ENCODE measurements at regions not wholly inside any gene's neighbourhood (a gene's known extent, or its start where the extent isn't known, plus 50 kb on each side); places are given as distances from the start of the nearest gene placed in this dataset.

DNA sequence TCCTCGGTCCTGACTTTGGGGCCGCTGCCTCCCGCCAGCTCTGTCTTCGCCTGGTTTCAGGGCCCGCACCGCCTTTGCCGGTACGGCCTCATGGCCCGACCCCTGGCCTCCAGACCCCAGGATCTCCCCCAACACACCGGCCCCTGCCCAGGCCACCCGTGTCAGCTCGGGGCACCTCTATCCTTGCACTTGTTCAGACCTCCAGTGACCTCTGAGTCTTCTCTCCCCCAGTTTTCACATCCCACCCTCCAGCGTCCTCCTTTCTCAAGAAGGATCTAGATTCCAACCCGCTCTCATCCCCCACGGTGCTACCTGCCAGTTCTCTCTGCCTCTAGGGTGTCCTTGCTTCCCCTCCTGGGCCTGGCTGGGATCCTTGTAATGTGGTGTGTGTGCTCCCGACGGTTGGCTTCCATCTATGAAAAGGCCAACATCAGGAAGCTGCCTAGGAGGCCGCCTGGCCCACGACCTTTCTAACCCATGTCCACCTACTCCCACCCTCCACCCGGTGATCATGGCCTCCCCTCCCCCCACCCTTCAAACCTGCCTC, 61.1 kb downstream of the SPATA31C2 start:
- H3K79me1 ChIP-seq (ENCODE audit: low read depth, low read length), result no peaks in the 10 kb centered on the region
- no peaks in the 10 kb centered on the region for H3K36me3 ChIP-seq (replicated peaks in 1 of 2; ENCODE audit: control insufficient read depth in 2 of 2, insufficient read depth in 2 of 2, low read length in 2 of 2)
- no peak overlapping the region for H3K4ac ChIP-seq (ENCODE audit: low read length)
- peaks cover 3 to 6% of the 10 kb centered on the region in 2 donors for H3K4me1 ChIP-seq (ENCODE audit: control insufficient read depth in 2 of 2, insufficient read depth in 1 of 2, low read depth in 1 of 2, low read length in 2 of 2)
- H2AK5ac ChIP-seq (ENCODE audit: low read depth, low read length), result peak overlapping the region; percentile 85
- H4K8ac ChIP-seq (ENCODE audit: low read depth, low read length), result no peak overlapping the region
- H2BK12ac ChIP-seq (ENCODE audit: low read length), result no peak overlapping the region
- DNase-seq (ENCODE audit: low spot score), result no peak
- peak overlapping the region; percentile 43 for H3K14ac ChIP-seq (ENCODE audit: low read length)
- H3K9ac ChIP-seq (ENCODE audit: low read depth, low read length, poor library complexity), result peak overlapping the region; percentile 35
- H3K4me3 ChIP-seq (ENCODE audit: low read length in 2 of 2), result no peak overlapping the region
- peak overlapping the region; percentile 98 for H2AFZ ChIP-seq (ENCODE audit: low read length)
- H3K27ac ChIP-seq (replicated peaks; ENCODE audit: low read length), result no peak overlapping the region
- H3K4me2 ChIP-seq (ENCODE audit: insufficient read depth, low read length, poor library complexity, severe bottlenecking), result peak overlapping the region; percentile 87
- no CpG with 5 or more reads among the region's 20 CpGs for WGBS, 2 donors (ENCODE audit: extremely low coverage in 2 of 2, insufficient read length in 2 of 2, insufficient replicate concordance in 1 of 2)
- H4K91ac ChIP-seq (ENCODE audit: low read depth, low read length, poor library complexity), result no peak overlapping the region
- peak overlapping the region; percentile 80 for H2BK5ac ChIP-seq (ENCODE audit: low read length)
- peak overlapping the region; percentile 81 for H3K18ac ChIP-seq (ENCODE audit: low read length)
- H3K23ac ChIP-seq (ENCODE audit: low read depth, low read length, poor library complexity), result peak overlapping the region; percentile 71
- peak overlapping the region; percentile 99 for H2BK15ac ChIP-seq (ENCODE audit: low read length)
- H3K9me3 ChIP-seq (replicated peaks in 1 of 2; ENCODE audit: control insufficient read depth in 2 of 2, insufficient read depth in 1 of 2, low read depth in 1 of 2, low read length in 2 of 2), result peaks cover 0 to 1% of the 10 kb centered on the region in 2 donors
- H3K27me3 ChIP-seq (ENCODE audit: control insufficient read depth in 3 of 3, insufficient read depth in 3 of 3, low read depth in 1 of 3, low read length in 3 of 3), result peaks cover 0 to 38% (median 7%) of the 10 kb centered on the region in 3 experiments
- H2BK120ac ChIP-seq (ENCODE audit: low read depth, low read length), result peak overlapping the region; percentile 54

DNA sequence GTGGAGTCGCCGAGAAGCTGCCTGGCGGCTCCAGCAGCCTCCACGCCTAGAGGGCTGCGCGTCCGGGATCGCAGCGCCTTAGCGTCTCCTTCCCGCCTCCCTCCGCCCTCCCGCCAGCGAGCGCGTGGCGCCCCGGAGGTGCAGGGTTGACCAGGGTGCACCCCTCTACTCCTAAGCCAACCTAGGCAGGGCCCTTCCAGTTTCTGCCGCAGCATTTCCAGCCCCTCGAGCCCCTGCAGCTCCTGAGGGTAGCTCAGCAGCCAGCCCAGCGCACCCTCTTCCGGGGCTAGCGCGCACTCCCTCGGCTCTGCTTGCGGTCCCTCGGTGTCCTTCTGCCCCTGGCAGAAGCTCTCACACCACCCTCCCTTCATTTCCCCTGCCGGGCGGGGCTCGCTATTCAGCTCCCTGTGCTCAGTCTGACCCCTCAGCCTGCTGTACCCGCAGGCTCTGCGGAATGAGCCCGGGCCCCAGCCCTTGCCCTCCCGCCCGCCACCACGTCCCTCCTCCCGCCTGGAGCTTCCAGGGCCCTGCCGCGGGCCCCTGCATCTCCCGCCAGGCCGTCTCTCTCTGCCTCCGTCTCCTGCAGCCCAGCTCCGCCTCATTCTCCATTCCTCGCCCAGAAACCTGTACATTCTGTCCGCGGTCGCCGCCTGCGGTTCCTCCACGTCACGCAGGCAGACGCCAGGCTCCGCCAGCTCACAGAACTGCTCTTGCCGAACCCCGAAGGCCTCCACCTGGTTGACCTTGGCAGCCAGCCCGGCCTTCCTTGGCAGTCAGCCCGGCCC, 61.8 kb downstream of the SPATA31C2 start:
- Histone ChIP-seq H3K4me3 (ENCODE audit: low read length in 2 of 2) (peak overlapping the region; percentile 41 to 81), H3K79me1 (ENCODE audit: low read depth, low read length) (no peaks in the 10 kb centered on the region), H3K9me3 (replicated peaks in 1 of 2; ENCODE audit: control insufficient read depth in 2 of 2, insufficient read depth in 1 of 2, low read depth in 1 of 2, low read length in 2 of 2) (peaks cover 0 to 1% of the 10 kb centered on the region in 2 donors), H3K9ac (ENCODE audit: low read depth, low read length, poor library complexity) (peak overlapping the region; percentile 92), H3K27me3 (ENCODE audit: control insufficient read depth in 3 of 3, insufficient read depth in 3 of 3, low read depth in 1 of 3, low read length in 3 of 3) (peaks cover 0 to 38% (median 7%) of the 10 kb centered on the region in 3 experiments), H3K4me1 (ENCODE audit: control insufficient read depth in 2 of 2, insufficient read depth in 1 of 2, low read depth in 1 of 2, low read length in 2 of 2) (peaks cover 3 to 6% of the 10 kb centered on the region in 2 donors), H3K4me2 (ENCODE audit: insufficient read depth, low read length, poor library complexity, severe bottlenecking) (peak overlapping the region; percentile 87), H2AK5ac (ENCODE audit: low read depth, low read length) (peak overlapping the region; percentile 85), H3K18ac (ENCODE audit: low read length) (peak overlapping the region; percentile 97), H3K23ac (ENCODE audit: low read depth, low read length, poor library complexity) (peak overlapping the region; percentile 71), H3K4ac (ENCODE audit: low read length) (peak overlapping the region; percentile 10), H2BK120ac (ENCODE audit: low read depth, low read length) (peak overlapping the region; percentile 54), H3K27ac (replicated peaks; ENCODE audit: low read length) (peak overlapping the region; percentile 40), H4K91ac (ENCODE audit: low read depth, low read length, poor library complexity) (peak overlapping the region; percentile 23), H2AFZ (ENCODE audit: low read length) (peak overlapping the region; percentile 98), H3K36me3 (replicated peaks in 1 of 2; ENCODE audit: control insufficient read depth in 2 of 2, insufficient read depth in 2 of 2, low read length in 2 of 2) (no peaks in the 10 kb centered on the region), H2BK12ac (ENCODE audit: low read length) (peak overlapping the region; percentile 82), H2BK15ac (ENCODE audit: low read length) (peak overlapping the region; percentile 99), H2BK5ac (ENCODE audit: low read length) (peak overlapping the region; percentile 80), H4K8ac (ENCODE audit: low read depth, low read length) (no peak overlapping the region), H3K14ac (ENCODE audit: low read length) (peak overlapping the region; percentile 43)
- DNase-seq (ENCODE audit: low spot score), result peak; percentile 54
- no CpG with 5 or more reads among the region's 57 CpGs for WGBS, 2 donors (ENCODE audit: extremely low coverage in 2 of 2, insufficient read length in 2 of 2, insufficient replicate concordance in 1 of 2)

DNA sequence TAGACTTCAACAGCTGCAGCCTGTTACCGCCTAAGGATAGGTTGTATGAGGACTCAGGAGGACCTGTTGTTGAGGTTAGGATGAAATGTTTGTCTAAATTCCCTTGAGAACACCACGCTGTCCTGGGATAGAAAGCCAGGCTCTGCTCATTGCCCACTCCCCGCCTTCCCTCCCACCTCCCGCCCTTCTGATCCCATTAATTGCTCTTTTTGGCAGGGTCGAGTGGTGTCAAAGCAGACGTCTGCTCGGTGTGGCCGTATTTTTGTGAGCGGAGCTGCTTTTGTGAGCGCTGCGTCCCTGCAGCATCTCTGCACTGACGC, 62.3 kb downstream of the SPATA31C2 start:
- H3K4me2 ChIP-seq (ENCODE audit: insufficient read depth, low read length, poor library complexity, severe bottlenecking), result peak overlapping the region; percentile 87
- H2BK5ac ChIP-seq (ENCODE audit: low read length), result peak overlapping the region; percentile 80
- H4K91ac ChIP-seq (ENCODE audit: low read depth, low read length, poor library complexity), result no peak overlapping the region
- H2BK15ac ChIP-seq (ENCODE audit: low read length), result peak overlapping the region; percentile 99
- H2BK12ac ChIP-seq (ENCODE audit: low read length), result no peak overlapping the region
- H3K14ac ChIP-seq (ENCODE audit: low read length), result no peak overlapping the region
- no peak overlapping the region for H2AK5ac ChIP-seq (ENCODE audit: low read depth, low read length)
- peaks cover 3 to 6% of the 10 kb centered on the region in 2 donors for H3K4me1 ChIP-seq (ENCODE audit: control insufficient read depth in 2 of 2, insufficient read depth in 1 of 2, low read depth in 1 of 2, low read length in 2 of 2)
- peak; percentile 36 for DNase-seq (ENCODE audit: low spot score)
- H3K4ac ChIP-seq (ENCODE audit: low read length), result no peak overlapping the region
- H3K9ac ChIP-seq (ENCODE audit: low read depth, low read length, poor library complexity), result peak overlapping the region; percentile 92
- peak overlapping the region; percentile 54 for H2BK120ac ChIP-seq (ENCODE audit: low read depth, low read length)
- H3K4me3 ChIP-seq (ENCODE audit: low read length in 2 of 2), result peak overlapping the region; percentile 41 to 81
- H3K27me3 ChIP-seq (ENCODE audit: control insufficient read depth in 3 of 3, insufficient read depth in 3 of 3, low read depth in 1 of 3, low read length in 3 of 3), result peaks cover 0 to 38% (median 7%) of the 10 kb centered on the region in 3 experiments
- WGBS, 2 donors (ENCODE audit: extremely low coverage in 2 of 2, insufficient read length in 2 of 2, insufficient replicate concordance in 1 of 2), result no CpG with 5 or more reads among the region's 12 CpGs
- H3K36me3 ChIP-seq (replicated peaks in 1 of 2; ENCODE audit: control insufficient read depth in 2 of 2, insufficient read depth in 2 of 2, low read length in 2 of 2), result no peaks in the 10 kb centered on the region
- H3K27ac ChIP-seq (replicated peaks; ENCODE audit: low read length), result no peak overlapping the region
- H3K79me1 ChIP-seq (ENCODE audit: low read depth, low read length), result no peaks in the 10 kb centered on the region
- peak overlapping the region; percentile 71 for H3K23ac ChIP-seq (ENCODE audit: low read depth, low read length, poor library complexity)
- H4K8ac ChIP-seq (ENCODE audit: low read depth, low read length), result no peak overlapping the region
- peak overlapping the region; percentile 97 for H3K18ac ChIP-seq (ENCODE audit: low read length)
- peaks cover 0 to 1% of the 10 kb centered on the region in 2 donors for H3K9me3 ChIP-seq (replicated peaks in 1 of 2; ENCODE audit: control insufficient read depth in 2 of 2, insufficient read depth in 1 of 2, low read depth in 1 of 2, low read length in 2 of 2)
- peak overlapping the region; percentile 98 for H2AFZ ChIP-seq (ENCODE audit: low read length)

DNA sequence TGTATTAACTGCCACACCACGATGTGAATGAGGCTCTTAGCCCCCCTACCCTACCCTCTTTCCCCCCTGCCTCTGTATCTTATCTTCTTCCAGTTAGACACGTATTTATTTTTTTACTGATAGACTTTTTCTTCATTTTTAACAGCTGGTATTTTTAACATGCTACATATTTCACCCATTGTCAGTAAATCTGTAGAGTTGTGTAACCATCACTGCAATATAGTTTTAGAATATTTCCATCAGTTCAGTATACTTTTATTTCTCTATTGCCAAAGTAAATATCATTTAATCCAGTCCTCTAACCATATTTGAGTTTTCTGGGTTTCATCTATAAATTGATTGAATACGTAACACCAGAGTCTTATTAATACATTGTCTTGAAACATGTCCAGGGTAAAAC, 62.8 kb downstream of the SPATA31C2 start:
- Histone ChIP-seq H3K4me1 (ENCODE audit: control insufficient read depth in 2 of 2, insufficient read depth in 1 of 2, low read depth in 1 of 2, low read length in 2 of 2) (peaks cover 3 to 6% of the 10 kb centered on the region in 2 donors), H3K4ac (ENCODE audit: low read length) (no peak overlapping the region), H3K23ac (ENCODE audit: low read depth, low read length, poor library complexity) (no peak overlapping the region), H3K79me1 (ENCODE audit: low read depth, low read length) (no peaks in the 10 kb centered on the region), H3K4me3 (ENCODE audit: low read length in 2 of 2) (no peak overlapping the region), H3K36me3 (replicated peaks in 1 of 2; ENCODE audit: control insufficient read depth in 2 of 2, insufficient read depth in 2 of 2, low read length in 2 of 2) (no peaks in the 10 kb centered on the region), H2AK5ac (ENCODE audit: low read depth, low read length) (no peak overlapping the region), H3K9me3 (replicated peaks in 1 of 2; ENCODE audit: control insufficient read depth in 2 of 2, insufficient read depth in 1 of 2, low read depth in 1 of 2, low read length in 2 of 2) (peaks cover 0 to 1% of the 10 kb centered on the region in 2 donors), H2BK5ac (ENCODE audit: low read length) (no peak overlapping the region), H3K18ac (ENCODE audit: low read length) (no peak overlapping the region), H2BK15ac (ENCODE audit: low read length) (no peak overlapping the region), H2BK120ac (ENCODE audit: low read depth, low read length) (no peak overlapping the region), H3K9ac (ENCODE audit: low read depth, low read length, poor library complexity) (no peak overlapping the region), H3K4me2 (ENCODE audit: insufficient read depth, low read length, poor library complexity, severe bottlenecking) (no peak overlapping the region), H3K27ac (replicated peaks; ENCODE audit: low read length) (no peak overlapping the region), H3K27me3 (ENCODE audit: control insufficient read depth in 3 of 3, insufficient read depth in 3 of 3, low read depth in 1 of 3, low read length in 3 of 3) (peaks cover 0 to 38% (median 7%) of the 10 kb centered on the region in 3 experiments), H3K14ac (ENCODE audit: low read length) (no peak overlapping the region), H4K8ac (ENCODE audit: low read depth, low read length) (no peak overlapping the region), H2BK12ac (ENCODE audit: low read length) (no peak overlapping the region), H2AFZ (ENCODE audit: low read length) (peak overlapping the region; percentile 98), H4K91ac (ENCODE audit: low read depth, low read length, poor library complexity) (no peak overlapping the region)
- no CpG with 5 or more reads among the region's 3 CpGs for WGBS, 2 donors (ENCODE audit: extremely low coverage in 2 of 2, insufficient read length in 2 of 2, insufficient replicate concordance in 1 of 2)
- DNase-seq (ENCODE audit: low spot score), result no peak

Data from neuronal stem cell (in vitro differentiated cells).